Mucosa of descending colon (tissue), 3 donors: ENCODE measurements at regions not wholly inside any gene's neighbourhood (a gene's known extent, or its start where the extent isn't known, plus 50 kb on each side); places are given as distances from the start of the nearest gene placed in this dataset.

Experiments used
- ATAC-seq: fragments of 200-7000 bp; cut with Tn5 transposase; one replicate; pipeline ENCODE4 v1.9.1; 2020; ENCODE audit warnings: mild to moderate bottlenecking, moderate library complexity
- DNase-seq, 3 donors: peaks; one replicate each; pipeline ENCODE4 v3.0.0-alpha.2; 2020
- H3K36me3 ChIP-seq: fragments of 200-600 bp; one replicate; pipeline ENCODE4 v1.8.0; 2021; ENCODE audit warnings: low read depth, mild to moderate bottlenecking
- H3K4me1 ChIP-seq: fragments of 200-600 bp; one replicate; pipeline ENCODE4 v1.8.0; 2021; ENCODE audit warnings: low read depth, mild to moderate bottlenecking
- H3K4me3 ChIP-seq: fragments of 200-600 bp; one replicate; pipeline ENCODE4 v1.8.0; 2021; ENCODE audit warnings: mild to moderate bottlenecking
- H3K9me3 ChIP-seq: fragments of 200-600 bp; one replicate; pipeline ENCODE4 v1.8.0; 2021; ENCODE audit warnings: mild to moderate bottlenecking
- intact Hi-C, 2 donors: fragments of 100-400 bp; cut with DNase I in 1 of 2; cut with micrococcal nuclease in 1 of 2; formaldehyde crosslinking; loops; one replicate each; pipeline versions ENCODE4 v1.11.0 to v1.11.1; 2022; cut with DNase I, micrococcal nuclease
- TF ChIP-seq, protein P1 (sequence below): fragments of 200-600 bp; IDR thresholded peaks from one replicate; pipeline ENCODE4 v1.8.0; 2022; ENCODE audit warnings: antibody characterized with exemption, mild to moderate bottlenecking
- donor health status: DM: no; HTN: no; CAD: no; lungs with moderate emphysema.
- donor health status: DM: no; HTN: no; CAD: no.
- donor health status: DM: no; HTN: yes; CAD: no.

DNA sequence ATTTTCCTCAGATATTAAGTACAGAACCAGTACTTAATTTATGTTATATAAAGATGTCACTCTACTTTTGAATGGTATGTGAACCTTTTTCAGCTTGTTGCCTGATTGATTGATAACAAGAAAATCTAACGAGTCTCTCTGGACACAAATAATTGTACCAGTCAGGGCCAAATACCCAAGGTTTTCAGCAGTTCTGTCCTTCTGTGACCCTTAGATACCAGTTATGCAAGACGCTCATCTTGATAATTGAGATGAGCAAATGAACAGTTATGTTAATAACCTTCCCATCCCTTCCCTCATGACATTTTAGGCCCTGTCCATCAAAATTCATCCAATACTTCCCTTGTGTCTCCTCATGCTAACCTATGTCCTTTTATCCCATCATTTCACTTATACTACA, 185.9 kb upstream of the G2E3 start:
- no peak for DNase-seq
- intact Hi-C loops = loop anchor here in 1 of 2 donors (10.0 kb wide), 1 partner anchor 152 kb away; no protein-coding TSS in a partner anchor
- no peak for ATAC-seq
- Histone ChIP-seq H3K4me3 (no peak overlapping the region), H3K36me3 (no peaks in the 10 kb centered on the region), H3K9me3 (no peaks in the 10 kb centered on the region), H3K4me1 (no peaks in the 10 kb centered on the region)
- TF ChIP-seq, protein P1, sequence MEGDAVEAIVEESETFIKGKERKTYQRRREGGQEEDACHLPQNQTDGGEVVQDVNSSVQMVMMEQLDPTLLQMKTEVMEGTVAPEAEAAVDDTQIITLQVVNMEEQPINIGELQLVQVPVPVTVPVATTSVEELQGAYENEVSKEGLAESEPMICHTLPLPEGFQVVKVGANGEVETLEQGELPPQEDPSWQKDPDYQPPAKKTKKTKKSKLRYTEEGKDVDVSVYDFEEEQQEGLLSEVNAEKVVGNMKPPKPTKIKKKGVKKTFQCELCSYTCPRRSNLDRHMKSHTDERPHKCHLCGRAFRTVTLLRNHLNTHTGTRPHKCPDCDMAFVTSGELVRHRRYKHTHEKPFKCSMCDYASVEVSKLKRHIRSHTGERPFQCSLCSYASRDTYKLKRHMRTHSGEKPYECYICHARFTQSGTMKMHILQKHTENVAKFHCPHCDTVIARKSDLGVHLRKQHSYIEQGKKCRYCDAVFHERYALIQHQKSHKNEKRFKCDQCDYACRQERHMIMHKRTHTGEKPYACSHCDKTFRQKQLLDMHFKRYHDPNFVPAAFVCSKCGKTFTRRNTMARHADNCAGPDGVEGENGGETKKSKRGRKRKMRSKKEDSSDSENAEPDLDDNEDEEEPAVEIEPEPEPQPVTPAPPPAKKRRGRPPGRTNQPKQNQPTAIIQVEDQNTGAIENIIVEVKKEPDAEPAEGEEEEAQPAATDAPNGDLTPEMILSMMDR = no peak

DNA sequence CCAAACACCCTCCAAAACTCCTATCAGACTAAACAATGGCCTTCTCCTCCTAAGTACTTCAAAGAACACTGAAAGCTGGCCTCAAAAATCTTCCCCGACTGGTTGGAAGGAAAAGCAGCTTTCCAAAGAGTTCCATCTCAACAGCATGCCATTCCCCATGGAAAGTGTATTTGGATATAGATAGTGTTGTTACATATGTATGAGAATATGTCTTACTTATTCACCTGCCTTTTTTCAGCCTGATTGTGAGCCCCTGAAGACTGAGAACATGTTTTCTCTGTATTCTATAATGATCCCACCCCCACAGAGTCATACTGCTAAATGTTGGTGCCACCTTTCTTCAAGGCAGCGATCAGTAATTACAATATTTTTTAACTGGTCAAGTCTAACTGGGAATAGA, 185.4 kb upstream of the G2E3 start:
- DNase-seq = no peak
- intact Hi-C loops = loop anchor here in 1 of 2 donors (10.0 kb wide), 1 partner anchor 151 kb away; no protein-coding TSS in a partner anchor
- ATAC-seq = no peak
- no peaks in the 10 kb centered on the region for H3K9me3 ChIP-seq
- TF ChIP-seq, protein P1 = no peak
- H3K4me1 ChIP-seq = no peaks in the 10 kb centered on the region
- no peak overlapping the region for H3K4me3 ChIP-seq
- H3K36me3 ChIP-seq = no peaks in the 10 kb centered on the region

DNA sequence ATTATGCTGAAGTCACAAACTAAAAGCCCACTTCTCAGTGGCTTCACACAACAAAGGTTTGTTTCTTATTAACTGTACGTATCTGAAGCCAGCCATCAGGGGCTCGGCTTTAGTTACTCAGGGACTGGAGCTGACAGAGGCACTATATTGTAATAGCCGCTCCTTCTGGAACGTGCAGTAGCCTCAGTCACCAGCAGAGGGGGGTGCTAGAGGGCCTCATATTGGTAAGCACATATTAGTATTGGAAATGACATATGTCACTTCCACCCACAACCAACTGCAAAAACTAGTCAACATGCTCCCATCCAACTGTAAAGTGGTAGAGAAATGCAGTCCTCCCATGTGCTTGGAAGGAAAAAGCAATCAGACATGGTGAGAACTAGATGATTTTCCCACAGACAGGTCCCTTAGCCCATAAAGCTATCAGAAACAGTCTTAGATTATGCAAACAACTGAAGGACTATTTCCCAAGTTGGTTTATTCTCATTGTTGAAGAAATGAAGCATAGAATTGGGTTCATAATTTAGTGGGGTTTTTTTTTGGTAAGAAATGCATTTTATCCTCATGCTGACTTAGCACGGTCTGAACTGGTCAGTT, 183.6 kb upstream of the G2E3 start:
- Histone ChIP-seq H3K36me3 (no peaks in the 10 kb centered on the region), H3K4me1 (no peaks in the 10 kb centered on the region), H3K9me3 (no peaks in the 10 kb centered on the region), H3K4me3 (no peak overlapping the region)
- intact Hi-C loops = loop anchor here in 1 of 2 donors (10.0 kb wide), 1 partner anchor 149 kb away; no protein-coding TSS in a partner anchor
- peak; percentile 88 for ATAC-seq
- TF ChIP-seq, protein P1 = peak; percentile 51
- DNase-seq = peak in 2 of 3 donors; percentile 74 to 78

DNA sequence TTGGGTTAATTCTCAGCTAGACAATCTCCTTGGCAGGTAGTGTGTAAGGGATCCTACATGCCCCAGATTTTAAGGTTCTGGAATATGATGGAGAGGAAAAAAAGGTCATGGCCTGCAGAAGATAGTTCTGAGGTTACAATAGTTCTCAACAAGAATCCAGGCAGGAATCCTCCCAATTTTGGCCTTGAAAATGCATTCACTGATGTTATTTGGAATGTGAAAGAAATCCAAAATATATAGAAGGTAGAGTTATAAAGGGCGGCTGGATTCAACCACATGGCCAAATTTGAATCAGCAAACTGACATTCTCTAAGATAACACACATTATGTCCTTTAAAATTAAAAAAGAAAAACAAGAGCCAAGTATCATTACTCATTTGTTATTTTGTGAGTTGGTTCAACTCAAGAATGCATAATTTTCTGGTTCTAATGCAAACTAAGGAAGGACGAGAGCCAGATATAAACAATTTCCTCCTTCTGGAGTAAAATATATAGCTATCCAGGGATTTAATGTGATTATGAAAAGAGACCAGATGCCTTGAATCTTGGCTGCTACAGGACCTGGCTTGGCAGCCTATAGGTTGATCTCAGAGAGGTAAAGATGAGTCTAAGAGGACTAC, 177.0 kb upstream of the G2E3 start:
- TF ChIP-seq, protein P1 = no peak
- no peak for ATAC-seq
- Histone ChIP-seq H3K36me3 (no peaks in the 10 kb centered on the region), H3K9me3 (no peaks in the 10 kb centered on the region), H3K4me3 (no peak overlapping the region), H3K4me1 (no peaks in the 10 kb centered on the region)
- intact Hi-C loops = no loop called here
- DNase-seq = no peak

DNA sequence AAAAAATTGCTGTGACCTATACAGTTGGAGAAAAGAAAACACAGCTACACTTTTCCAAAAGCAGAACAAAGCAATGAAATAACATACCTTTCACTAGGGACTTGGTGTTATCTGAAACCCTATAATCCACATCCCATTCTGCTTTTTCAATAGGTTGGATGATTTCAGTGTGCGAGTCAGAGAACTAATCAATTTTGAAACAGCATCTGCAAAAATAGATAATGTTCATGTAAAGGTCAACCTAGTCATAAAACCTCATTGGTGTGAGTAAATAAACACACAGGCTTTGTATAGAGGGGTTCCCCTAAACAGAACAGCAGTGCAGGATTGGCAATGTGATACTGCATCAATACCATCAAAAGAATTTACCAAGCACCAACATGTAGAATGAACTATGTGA, 173.0 kb upstream of the G2E3 start:
- Histone ChIP-seq H3K9me3 (no peaks in the 10 kb centered on the region), H3K36me3 (no peaks in the 10 kb centered on the region), H3K4me3 (no peak overlapping the region), H3K4me1 (no peaks in the 10 kb centered on the region)
- TF ChIP-seq, protein P1 = no peak
- ATAC-seq = no peak
- no peak for DNase-seq
- intact Hi-C loops = no loop called here
